Neural crest cell (in vitro differentiated cells): ENCODE measurements at regions not wholly inside any gene's neighbourhood (a gene's known extent, or its start where the extent isn't known, plus 50 kb on each side); places are given as distances from the start of the nearest gene placed in this dataset.

Experiments used
- DNase-seq: peaks from one replicate; pipeline ENCODE4 v3.0.0; 2021; ENCODE audit warnings: low read depth, mixed read lengths, low spot score
- H3K27ac Mint-ChIP-seq: one replicate; pipeline ENCODE4 v1.8.0; 2021; ENCODE audit warnings: mild to moderate bottlenecking, mixed read lengths; ENCODE audit not compliant: unreplicated experiment
- H3K27me3 Mint-ChIP-seq: 2 replicates; pipeline ENCODE4 v1.8.0; 2021; ENCODE audit warnings: low read depth, mild to moderate bottlenecking, mixed read lengths
- H3K36me3 Mint-ChIP-seq: 2 replicates; pipeline ENCODE4 v1.8.0; 2021; ENCODE audit warnings: low read depth, mild to moderate bottlenecking, mixed read lengths
- H3K4me1 Mint-ChIP-seq: 2 replicates; pipeline ENCODE4 v1.8.0; 2021; ENCODE audit warnings: mixed read lengths
- H3K4me3 Mint-ChIP-seq: one replicate; pipeline ENCODE4 v1.8.0; 2021; ENCODE audit warnings: mild to moderate bottlenecking, mixed read lengths
- H3K9me3 Mint-ChIP-seq: 2 replicates; pipeline ENCODE4 v1.8.0; 2021; ENCODE audit warnings: mixed read lengths
- TF ChIP-seq, protein P1 (sequence below): fragments of 200-600 bp; sonication (generic); conservative IDR thresholded peaks from 2 replicates; pipeline ENCODE4 v1.5.0; 2021; ENCODE audit warnings: antibody characterized with exemption, mild to moderate bottlenecking

DNA sequence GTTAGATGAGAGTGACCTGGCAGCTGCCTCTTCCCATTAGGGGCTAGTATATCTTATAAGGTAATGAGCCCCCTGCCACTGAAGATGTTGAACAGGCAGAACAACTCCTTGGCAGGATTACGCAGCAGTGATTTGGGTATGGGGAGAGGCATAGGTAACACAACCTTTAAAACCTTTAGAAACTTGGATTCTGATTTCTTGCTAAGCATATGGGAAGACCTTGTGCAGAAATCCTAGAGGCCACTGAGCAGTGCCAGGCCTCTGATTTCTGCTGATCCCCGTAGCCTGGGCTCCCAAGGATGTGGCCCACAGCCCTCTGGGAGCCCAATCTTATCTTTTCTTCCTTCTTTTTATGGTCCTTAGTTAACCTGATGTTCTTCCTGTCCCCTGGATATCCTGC is 237.9 kb upstream of the ROPN1 start:
- TF ChIP-seq, protein P1, sequence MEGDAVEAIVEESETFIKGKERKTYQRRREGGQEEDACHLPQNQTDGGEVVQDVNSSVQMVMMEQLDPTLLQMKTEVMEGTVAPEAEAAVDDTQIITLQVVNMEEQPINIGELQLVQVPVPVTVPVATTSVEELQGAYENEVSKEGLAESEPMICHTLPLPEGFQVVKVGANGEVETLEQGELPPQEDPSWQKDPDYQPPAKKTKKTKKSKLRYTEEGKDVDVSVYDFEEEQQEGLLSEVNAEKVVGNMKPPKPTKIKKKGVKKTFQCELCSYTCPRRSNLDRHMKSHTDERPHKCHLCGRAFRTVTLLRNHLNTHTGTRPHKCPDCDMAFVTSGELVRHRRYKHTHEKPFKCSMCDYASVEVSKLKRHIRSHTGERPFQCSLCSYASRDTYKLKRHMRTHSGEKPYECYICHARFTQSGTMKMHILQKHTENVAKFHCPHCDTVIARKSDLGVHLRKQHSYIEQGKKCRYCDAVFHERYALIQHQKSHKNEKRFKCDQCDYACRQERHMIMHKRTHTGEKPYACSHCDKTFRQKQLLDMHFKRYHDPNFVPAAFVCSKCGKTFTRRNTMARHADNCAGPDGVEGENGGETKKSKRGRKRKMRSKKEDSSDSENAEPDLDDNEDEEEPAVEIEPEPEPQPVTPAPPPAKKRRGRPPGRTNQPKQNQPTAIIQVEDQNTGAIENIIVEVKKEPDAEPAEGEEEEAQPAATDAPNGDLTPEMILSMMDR = no peak
- Mint-ChIP-seq H3K9me3 (peaks cover 11% of the 10 kb centered on the region), H3K4me3 (no peak overlapping the region), H3K4me1 (peaks cover 31% of the 10 kb centered on the region), H3K27me3 (peaks cover 22% of the 10 kb centered on the region), H3K27ac (no peak overlapping the region), H3K36me3 (peaks cover 29% of the 10 kb centered on the region)
- no peak for DNase-seq

DNA sequence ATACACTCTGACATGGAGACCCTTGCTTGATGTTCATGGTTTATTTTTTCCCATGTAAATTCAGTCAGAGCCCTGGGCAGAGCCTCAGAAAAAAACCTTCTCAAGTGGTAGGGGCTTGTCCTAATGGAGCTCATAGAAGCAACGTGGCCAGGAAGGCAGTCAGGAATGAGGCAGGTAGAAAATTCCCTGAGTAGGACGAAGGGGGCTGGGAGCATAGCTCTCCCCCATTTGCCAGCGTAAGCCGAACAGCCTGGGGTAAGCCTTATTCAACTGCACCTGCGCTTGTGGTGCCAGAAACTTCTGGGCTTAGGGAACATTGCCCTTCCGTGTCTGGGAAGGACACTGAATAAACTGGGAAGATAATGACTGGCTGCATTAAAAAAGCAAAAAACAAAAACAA is 238.5 kb upstream of the ROPN1 start:
- Mint-ChIP-seq H3K9me3 (peaks cover 11% of the 10 kb centered on the region), H3K4me1 (peaks cover 31% of the 10 kb centered on the region), H3K27me3 (peaks cover 22% of the 10 kb centered on the region), H3K36me3 (peaks cover 31% of the 10 kb centered on the region), H3K27ac (no peak overlapping the region), H3K4me3 (no peak overlapping the region)
- no peak for DNase-seq
- TF ChIP-seq, protein P1 = no peak

DNA sequence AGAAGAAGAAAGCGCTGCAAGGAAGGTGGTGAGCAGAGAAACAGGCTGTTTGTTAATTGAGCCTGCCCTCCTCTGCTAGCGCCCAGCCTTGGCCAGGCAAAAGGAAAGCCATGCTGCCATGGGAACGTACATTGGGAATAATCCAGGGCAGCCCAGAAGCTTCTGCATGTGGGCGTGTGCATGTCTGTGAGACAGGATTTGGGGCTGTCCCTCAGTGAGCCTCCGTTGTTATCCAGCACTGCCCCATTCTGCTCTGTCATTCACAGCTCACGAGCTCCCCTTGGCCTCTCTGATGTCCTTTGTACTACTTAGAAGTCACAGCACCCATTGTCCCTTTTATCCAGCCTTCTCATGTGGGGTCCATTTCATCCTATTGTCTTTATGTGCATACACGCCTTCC is 239.1 kb upstream of the ROPN1 start:
- no peak overlapping the region for H3K4me3 Mint-ChIP-seq
- no peak overlapping the region for H3K27ac Mint-ChIP-seq
- peaks cover 31% of the 10 kb centered on the region for H3K36me3 Mint-ChIP-seq
- H3K4me1 Mint-ChIP-seq = peaks cover 36% of the 10 kb centered on the region
- DNase-seq = no peak
- peaks cover 11% of the 10 kb centered on the region for H3K9me3 Mint-ChIP-seq
- H3K27me3 Mint-ChIP-seq = peaks cover 27% of the 10 kb centered on the region
- TF ChIP-seq, protein P1 = no peak

GRCh38 chr3:124234852-124235252 is 242.9 kb upstream of the ROPN1 start:
- H3K4me1 Mint-ChIP-seq = peaks cover 36% of the 10 kb centered on the region
- no peak for DNase-seq
- H3K27me3 Mint-ChIP-seq = peaks cover 31% of the 10 kb centered on the region
- H3K27ac Mint-ChIP-seq = peak overlapping the region; percentile 4
- H3K9me3 Mint-ChIP-seq = peaks cover 4% of the 10 kb centered on the region
- H3K36me3 Mint-ChIP-seq = peaks cover 16% of the 10 kb centered on the region
- H3K4me3 Mint-ChIP-seq = no peak overlapping the region
- TF ChIP-seq, protein P1 = no peak

- Mint-ChIP-seq H3K27ac (no peak overlapping the region), H3K27me3 (peaks cover 31% of the 10 kb centered on the region), H3K4me3 (no peak overlapping the region), H3K4me1 (peaks cover 31% of the 10 kb centered on the region), H3K9me3 (peaks cover 4% of the 10 kb centered on the region), H3K36me3 (peaks cover 13% of the 10 kb centered on the region)
- TF ChIP-seq, protein P1 = no peak
- DNase-seq = no peak
These were observed 243.5 kb upstream of the ROPN1 start for GRCh38 chr3:124235446-124235845.
